ENCODE measurements at regions not wholly inside any gene's neighbourhood (a gene's known extent, or its start where the extent isn't known, plus 50 kb on each side); places are given as distances from the start of the nearest gene placed in this dataset.

GRCh38 chr17:6901086-6901485, 69.6 kb upstream of the TEKT1 start:
- no peak for TF ChIP-seq CTCF (IDR thresholded peaks at IDR 0.05)
- TF ChIP-seq POLR2A (IDR thresholded peaks at IDR 0.05): no peak

Measured in Peyer's patch (tissue), 4 donors.